ENCODE measurements at regions not wholly inside any gene's neighbourhood (a gene's known extent, or its start where the extent isn't known, plus 50 kb on each side); places are given as distances from the start of the nearest gene placed in this dataset.

GRCh38 chr3:168802766-168803165, 707.0 kb upstream of the GOLIM4 start (continued):
- no peak for TF ChIP-seq POLR2A (IDR thresholded peaks at IDR 0.05; ENCODE audit: borderline replicate concordance, extremely low read depth, insufficient read depth, insufficient read length)
- no peak for TF ChIP-seq ELF1 (IDR thresholded peaks at IDR 0.05; ENCODE audit: borderline replicate concordance, low read depth)
- no peak for TF ChIP-seq JUND (IDR thresholded peaks at IDR 0.05)
- TF ChIP-seq RAD21 (IDR thresholded peaks at IDR 0.05; ENCODE audit: low read depth) = no peak

GRCh38 chr3:168801794-168802193, 706.1 kb upstream of the GOLIM4 start:
- Histone ChIP-seq H3K4me2 (ENCODE audit: low read length) (no peak overlapping the region), H3K4me1 (ENCODE audit: control insufficient read depth in 1 of 2, insufficient read depth in 2 of 2, low read length in 2 of 2) (no peaks in the 10 kb centered on the region), H2AFZ (ENCODE audit: low read depth, low read length, poor library complexity, severe bottlenecking) (no peak overlapping the region), H3K9ac (ENCODE audit: low read length) (no peak overlapping the region), H3K27me3 (ENCODE audit: insufficient read depth, low read length) (no peaks in the 10 kb centered on the region), H3K9me2 (ENCODE audit: insufficient read depth) (no peaks in the 10 kb centered on the region), H4K20me1 (ENCODE audit: insufficient read depth) (no peaks in the 10 kb centered on the region), H3K9me3 (ENCODE audit: control insufficient read depth in 1 of 2, insufficient read depth in 1 of 2, low read depth in 1 of 2, low read length in 2 of 2) (no peaks in the 10 kb centered on the region), H3K36me3 (ENCODE audit: control insufficient read depth in 1 of 2, insufficient read depth in 2 of 2, low read length in 2 of 2) (no peaks in the 10 kb centered on the region), H3K79me2 (ENCODE audit: insufficient read depth, low read length) (no peaks in the 10 kb centered on the region), H3K27ac (ENCODE audit: low read depth, low read length) (no peak overlapping the region), H3K4me3 (replicated peaks in 1 of 2; ENCODE audit: low read depth in 1 of 2, low read length in 2 of 2) (no peak overlapping the region)
- BruUV-seq (replicated peaks) = no TSS peak
- RAD21 ChIA-PET (ENCODE audit: low non-redundant PET in 1 of 2, low total read pairs in 2 of 2, uncharacterized antibody in 2 of 2, unreplicated experiment in 2 of 2) = no interaction called here
- TF ChIP-seq EZH2phosphoT487 (IDR thresholded peaks at IDR 0.05; ENCODE audit: borderline replicate concordance) = no peak
- no peak for TF ChIP-seq SRF (IDR thresholded peaks at IDR 0.05; ENCODE audit: low read depth)
- no peak for TF ChIP-seq ATF3 (IDR thresholded peaks at IDR 0.05)
- TF ChIP-seq POLR2AphosphoS5 (IDR thresholded peaks at IDR 0.05; ENCODE audit: low read depth, low read length) = no peak
- TF ChIP-seq RAD21 (IDR thresholded peaks at IDR 0.05; ENCODE audit: low read depth) = no peak
- no peak for TF ChIP-seq EGR1 (IDR thresholded peaks at IDR 0.05; ENCODE audit: low read depth)
- TF ChIP-seq EZH2 (IDR thresholded peaks at IDR 0.05) = no peak
- TF ChIP-seq ZNF274 (IDR thresholded peaks at IDR 0.05; ENCODE audit: low read depth, low read length) = no peak
- no peak for TF ChIP-seq ELF1 (IDR thresholded peaks at IDR 0.05; ENCODE audit: borderline replicate concordance, low read depth)
- no peak for TF ChIP-seq REST (IDR thresholded peaks at IDR 0.05; ENCODE audit: low read depth)
- TF ChIP-seq JUND (IDR thresholded peaks at IDR 0.05) = no peak
- no peak for TF ChIP-seq ZFX (IDR thresholded peaks at IDR 0.05)
- TF ChIP-seq SIN3A (IDR thresholded peaks at IDR 0.05; ENCODE audit: low read depth) = no peak
- no peak for TF ChIP-seq POLR2A (IDR thresholded peaks at IDR 0.05; ENCODE audit: borderline replicate concordance, extremely low read depth, insufficient read depth, insufficient read length)
- TF ChIP-seq, protein P1, sequence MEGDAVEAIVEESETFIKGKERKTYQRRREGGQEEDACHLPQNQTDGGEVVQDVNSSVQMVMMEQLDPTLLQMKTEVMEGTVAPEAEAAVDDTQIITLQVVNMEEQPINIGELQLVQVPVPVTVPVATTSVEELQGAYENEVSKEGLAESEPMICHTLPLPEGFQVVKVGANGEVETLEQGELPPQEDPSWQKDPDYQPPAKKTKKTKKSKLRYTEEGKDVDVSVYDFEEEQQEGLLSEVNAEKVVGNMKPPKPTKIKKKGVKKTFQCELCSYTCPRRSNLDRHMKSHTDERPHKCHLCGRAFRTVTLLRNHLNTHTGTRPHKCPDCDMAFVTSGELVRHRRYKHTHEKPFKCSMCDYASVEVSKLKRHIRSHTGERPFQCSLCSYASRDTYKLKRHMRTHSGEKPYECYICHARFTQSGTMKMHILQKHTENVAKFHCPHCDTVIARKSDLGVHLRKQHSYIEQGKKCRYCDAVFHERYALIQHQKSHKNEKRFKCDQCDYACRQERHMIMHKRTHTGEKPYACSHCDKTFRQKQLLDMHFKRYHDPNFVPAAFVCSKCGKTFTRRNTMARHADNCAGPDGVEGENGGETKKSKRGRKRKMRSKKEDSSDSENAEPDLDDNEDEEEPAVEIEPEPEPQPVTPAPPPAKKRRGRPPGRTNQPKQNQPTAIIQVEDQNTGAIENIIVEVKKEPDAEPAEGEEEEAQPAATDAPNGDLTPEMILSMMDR (IDR thresholded peaks at IDR 0.05 in 2 of 3, conservative IDR thresholded peaks at IDR 0.05 in 1 of 3; ENCODE audit: borderline replicate concordance in 1 of 3, insufficient read depth in 1 of 3, low read depth in 2 of 3, low read length in 2 of 3) = no peak
- TF ChIP-seq YY1 (IDR thresholded peaks at IDR 0.05; ENCODE audit: extremely low read depth, insufficient replicate concordance, low read depth, low read length) = no peak
- TF ChIP-seq, protein P2, sequence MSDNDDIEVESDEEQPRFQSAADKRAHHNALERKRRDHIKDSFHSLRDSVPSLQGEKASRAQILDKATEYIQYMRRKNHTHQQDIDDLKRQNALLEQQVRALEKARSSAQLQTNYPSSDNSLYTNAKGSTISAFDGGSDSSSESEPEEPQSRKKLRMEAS (IDR thresholded peaks at IDR 0.05) = no peak
- no peak for TF ChIP-seq FOSL1 (IDR thresholded peaks at IDR 0.05; ENCODE audit: low read depth)
- POLR2A ChIA-PET = no interaction called here
- intact Hi-C loops (cut with micrococcal nuclease) = no loop called here
- DNase-seq (ENCODE audit: low read depth, low spot score) (no peak), ATAC-seq (no peak)
- CTCF ChIA-PET = no interaction called here
